GM03348 (cell line): ENCODE measurements at regions not wholly inside any gene's neighbourhood (a gene's known extent, or its start where the extent isn't known, plus 50 kb on each side); places are given as distances from the start of the nearest gene placed in this dataset.
"Not testable (repeated sequence)": the region's sequence is repeated elsewhere in the genome, so short reads cannot be mapped to it uniquely, and the experiment has no call there.

Source experiments
- DNase-seq: peaks from one replicate; pipeline ENCODE4 v3.0.0; 2012; ENCODE audit warnings: low spot score

GRCh38 chr21:22174746-22175145 lies 1176.5 kb downstream of the NCAM2 start:
- DNase-seq = no peak

GRCh38 chr21:22189278-22189677 lies 1191.1 kb downstream of the NCAM2 start:
- DNase-seq = no peak

GRCh38 chr21:22191581-22191980 lies 1193.4 kb downstream of the NCAM2 start:
- no peak for DNase-seq

- DNase-seq = no peak
These were observed 1194.6 kb downstream of the NCAM2 start for GRCh38 chr21:22192766-22193165.

GRCh38 chr21:22194986-22195385 lies 1196.8 kb downstream of the NCAM2 start:
- not testable (repeated sequence) for DNase-seq

- DNase-seq = no peak
These were observed 1202.3 kb downstream of the NCAM2 start for GRCh38 chr21:22200378-22201092.

GRCh38 chr21:22201126-22201525 lies 1202.9 kb downstream of the NCAM2 start:
- DNase-seq = no peak

GRCh38 chr21:22201669-22202068 lies 1203.5 kb downstream of the NCAM2 start:
- DNase-seq = no peak

- no peak for DNase-seq
These were observed 1211.1 kb downstream of the NCAM2 start for GRCh38 chr21:22209304-22209700.

- no peak for DNase-seq
These were observed 1213.7 kb downstream of the NCAM2 start for GRCh38 chr21:22211943-22212342.

- no peak for DNase-seq
These were observed 1225.2 kb downstream of the NCAM2 start for GRCh38 chr21:22223385-22223784.

- DNase-seq = no peak
These were observed 1226.1 kb downstream of the NCAM2 start for GRCh38 chr21:22224261-22224660.

GRCh38 chr21:22225299-22225698 lies 1227.1 kb downstream of the NCAM2 start:
- DNase-seq = no peak

- DNase-seq = no peak
These were observed 1232.8 kb downstream of the NCAM2 start for GRCh38 chr21:22231013-22231412.

- no peak for DNase-seq
These were observed 1237.8 kb downstream of the NCAM2 start for GRCh38 chr21:22235866-22236590.

GRCh38 chr21:22244516-22244915 lies 1246.3 kb downstream of the NCAM2 start:
- DNase-seq = no peak

GRCh38 chr21:22250355-22250754 lies 1252.1 kb downstream of the NCAM2 start:
- DNase-seq = no peak

- no peak for DNase-seq
These were observed 1255.6 kb downstream of the NCAM2 start for GRCh38 chr21:22253761-22254160.

GRCh38 chr21:22258821-22259220 lies 1260.6 kb downstream of the NCAM2 start:
- DNase-seq = no peak

- no peak for DNase-seq
These were observed 1262.1 kb downstream of the NCAM2 start for GRCh38 chr21:22260274-22260673.

- DNase-seq = no peak
These were observed 1265.7 kb downstream of the NCAM2 start for GRCh38 chr21:22263890-22264289.

- no peak for DNase-seq
These were observed 1279.1 kb downstream of the NCAM2 start for GRCh38 chr21:22277341-22277740.

GRCh38 chr21:22278366-22278765 lies 1280.2 kb downstream of the NCAM2 start:
- DNase-seq = no peak

- no peak for DNase-seq
These were observed 1282.6 kb downstream of the NCAM2 start for GRCh38 chr21:22280851-22281250.
